Esophagus mucosa (tissue), 1 donor: ENCODE measurements at regions not wholly inside any gene's neighbourhood (a gene's known extent, or its start where the extent isn't known, plus 50 kb on each side); places are given as distances from the start of the nearest gene placed in this dataset.
A peak's percentile ranks its signal among the peaks of the same experiment; 100 is the strongest.
"Not testable (repeated sequence)": the region's sequence is repeated elsewhere in the genome, so short reads cannot be mapped to it uniquely, and the experiment has no call there.

Source experiments
- ATAC-seq: fragments of 200-7000 bp; cut with Tn5 transposase; one replicate; pipeline ENCODE4 v1.9.1; 2020
- donor health status: DM: yes; HTN: yes; CAD: no.

- ATAC-seq: no peak
Measured at GRCh38 chr12:60197589-60197988, 601.8 kb downstream of the SLC16A7 start.

- ATAC-seq: no peak
Measured at GRCh38 chr12:60201891-60202290, 606.1 kb downstream of the SLC16A7 start.

GRCh38 chr12:60205500-60205899 is 609.7 kb downstream of the SLC16A7 start:
- no peak for ATAC-seq

GRCh38 chr12:60209521-60209920 is 613.7 kb downstream of the SLC16A7 start:
- ATAC-seq: peak; percentile 48

GRCh38 chr12:60209933-60210332 is 614.1 kb downstream of the SLC16A7 start:
- ATAC-seq: no peak

GRCh38 chr12:60210756-60211155 is 614.9 kb downstream of the SLC16A7 start:
- ATAC-seq: no peak

GRCh38 chr12:60211244-60211643 is 615.4 kb downstream of the SLC16A7 start:
- no peak for ATAC-seq

GRCh38 chr12:60212159-60213000 is 616.6 kb downstream of the SLC16A7 start:
- ATAC-seq: no peak

- ATAC-seq: not testable (repeated sequence)
Measured at GRCh38 chr12:60213272-60213671, 617.4 kb downstream of the SLC16A7 start.

GRCh38 chr12:60216226-60216625 is 620.4 kb downstream of the SLC16A7 start:
- ATAC-seq: no peak

GRCh38 chr12:60223242-60223641 is 627.4 kb downstream of the SLC16A7 start:
- no peak for ATAC-seq

- no peak for ATAC-seq
Measured at GRCh38 chr12:60225216-60226000, 629.6 kb downstream of the SLC16A7 start.

GRCh38 chr12:60227916-60228315 is 632.1 kb downstream of the SLC16A7 start:
- no peak for ATAC-seq

GRCh38 chr12:60230056-60230455 is 634.2 kb downstream of the SLC16A7 start:
- ATAC-seq: no peak

- ATAC-seq: no peak
Measured at GRCh38 chr12:60231303-60231702, 635.5 kb downstream of the SLC16A7 start.

GRCh38 chr12:60231976-60232907 is 636.4 kb downstream of the SLC16A7 start:
- no peak for ATAC-seq

GRCh38 chr12:60234611-60235195 is 638.9 kb downstream of the SLC16A7 start:
- not testable (repeated sequence) for ATAC-seq

- no peak for ATAC-seq
Measured at GRCh38 chr12:60235261-60235660, 639.4 kb downstream of the SLC16A7 start.

- ATAC-seq: not testable (repeated sequence)
Measured at GRCh38 chr12:60236416-60236815, 640.6 kb downstream of the SLC16A7 start.

GRCh38 chr12:60240891-60241290 is 645.1 kb downstream of the SLC16A7 start:
- ATAC-seq: no peak

- no peak for ATAC-seq
Measured at GRCh38 chr12:60251091-60251490, 655.3 kb downstream of the SLC16A7 start.
